ENCODE measurements at regions not wholly inside any gene's neighbourhood (a gene's known extent, or its start where the extent isn't known, plus 50 kb on each side); places are given as distances from the start of the nearest gene placed in this dataset.

GRCh38 chr12:46493834-46494181 lies 121.2 kb upstream of the SLC38A2 start:
- DNase-seq (ENCODE audit: low read depth in 1 of 2, low spot score in 2 of 2) (no peak), FAIRE-seq (no peak)
- no peaks in the 10 kb centered on the region for H3K79me1 ChIP-seq (ENCODE audit: low read depth, low read length)
- CTCF ChIA-PET (ENCODE audit: partially characterized antibody), result no interaction called here
- H3K4me2 ChIP-seq (ENCODE audit: insufficient read depth in 1 of 2, low read depth in 2 of 2, low read length in 2 of 2), result peak overlapping the region in 1 of 2 experiments; percentile 50; a peak in 2 of 4 replicates
- no peaks in the 10 kb centered on the region for H3K23me2 ChIP-seq (ENCODE audit: low read depth, low read length)
- H2AFZ ChIP-seq (ENCODE audit: low read length), result no peak overlapping the region
- peaks cover 0 to 9% (median 2%) of the 10 kb centered on the region in 4 experiments; a peak in 3 of 7 replicates for H3K4me1 ChIP-seq (replicated peaks in 1 of 4; ENCODE audit: control insufficient read depth in 3 of 4, insufficient read depth in 4 of 4, low read length in 3 of 4)
- H2BK12ac ChIP-seq (ENCODE audit: low read depth, low read length), result no peak overlapping the region
- H4K8ac ChIP-seq (ENCODE audit: extremely low read depth, insufficient read depth, low read length), result no peak overlapping the region
- H2AK5ac ChIP-seq (ENCODE audit: low read depth, low read length), result no peak overlapping the region
- H2BK5ac ChIP-seq (ENCODE audit: low read depth, low read length), result 0 out of 2 replicates have a peak overlapping the region, but pooled peaks have one; percentile 1
- peak overlapping the region; percentile 96 for H4K5ac ChIP-seq (ENCODE audit: insufficient read length, low read depth, low read length)
- 84% methylated on average over 4 of the region's 4 CpGs; no CpG with 5 or more reads in 1 of the 2 experiments for WGBS, 2 experiments (ENCODE audit: extremely low coverage in 1 of 2, insufficient coverage in 1 of 2, insufficient read length in 1 of 2, insufficient replicate concordance in 2 of 2, low coverage in 1 of 2, low lambda C conversion rate in 2 of 2, missing lambda C conversion rate in 1 of 2)
- POLR2A ChIA-PET (ENCODE audit: partially characterized antibody), result interaction anchor here (1.0 to 1.5 kb wide), 2 partner anchors 9 to 23 kb away, joined by 3 to 7 read pairs; no protein-coding TSS in a partner anchor
- H3K14ac ChIP-seq (ENCODE audit: insufficient read length), result no peak overlapping the region
- no peaks in the 10 kb centered on the region for H3K79me2 ChIP-seq (ENCODE audit: control insufficient read depth in 1 of 2, insufficient read depth in 2 of 2, low read length in 2 of 2)
- peak overlapping the region; percentile 3; the same call in 1 of the 2 replicates for H3K18ac ChIP-seq (ENCODE audit: extremely low read depth, low read length)
- H2BK120ac ChIP-seq (replicated peaks; ENCODE audit: low read depth, low read length), result no peak overlapping the region
- H3K56ac ChIP-seq (replicated peaks; ENCODE audit: insufficient read length, low read depth, low read length), result no peak overlapping the region
- no peak overlapping the region for H2BK20ac ChIP-seq (ENCODE audit: low read length)
- no peaks in the 10 kb centered on the region for H3K27me3 ChIP-seq (replicated peaks in 1 of 4; ENCODE audit: control insufficient read depth in 3 of 4, extremely low read depth in 1 of 4, insufficient read depth in 3 of 4, low read length in 3 of 4)
- H3K27ac ChIP-seq (ENCODE audit: low read depth, low read length), result peak overlapping the region; percentile 34; the same call in 1 of the 2 replicates
- no peaks in the 10 kb centered on the region for H4K20me1 ChIP-seq (replicated peaks in 1 of 2; ENCODE audit: control insufficient read depth in 1 of 2, insufficient read depth in 2 of 2, low read length in 2 of 2)
- H3K23ac ChIP-seq (ENCODE audit: insufficient read length), result no peak overlapping the region
- no peak overlapping the region for H2BK15ac ChIP-seq (ENCODE audit: low read length)
- no peaks in the 10 kb centered on the region for H3K9me3 ChIP-seq (ENCODE audit: insufficient read depth in 2 of 2, low read depth in 1 of 2, low read length in 1 of 2)
- H3K4ac ChIP-seq (replicated peaks; ENCODE audit: insufficient read length, low read depth, low read length), result no peak overlapping the region
- peak overlapping the region in 1 of 4 experiments; percentile 41; a peak in 1 of 8 replicates for H3K4me3 ChIP-seq (ENCODE audit: extremely low read depth in 1 of 4, insufficient read depth in 2 of 4, low read depth in 3 of 4, low read length in 4 of 4)
- H3K9ac ChIP-seq (replicated peaks in 1 of 4; ENCODE audit: extremely low read depth in 1 of 4, low read depth in 3 of 4, low read length in 3 of 4), result no peak overlapping the region
- H3K36me3 ChIP-seq (ENCODE audit: control insufficient read depth in 2 of 4, insufficient read depth in 4 of 4, low read length in 3 of 4), result no peaks in the 10 kb centered on the region
- H4K91ac ChIP-seq (replicated peaks; ENCODE audit: insufficient read length, low read length), result peak overlapping the region; percentile 19
- no peak for TF ChIP-seq POLR2A (IDR thresholded peaks at IDR 0.05; ENCODE audit: control extremely low read depth in 1 of 2, low read depth in 2 of 2, low read length in 2 of 2)
- TF ChIP-seq BCL11A (IDR thresholded peaks at IDR 0.05; ENCODE audit: low read depth in 2 of 2, low read length in 2 of 2), result no peak
- TF ChIP-seq RAD21 (IDR thresholded peaks at IDR 0.05 in 1 of 2, conservative IDR thresholded peaks at IDR 0.05 in 1 of 2; ENCODE audit: low read depth in 2 of 2, low read length in 2 of 2), result no peak
- TF ChIP-seq EZH2 (IDR thresholded peaks at IDR 0.05; ENCODE audit: low read depth, low read length, severe bottlenecking), result no peak
- no peak for TF ChIP-seq YY1 (IDR thresholded peaks at IDR 0.05; ENCODE audit: low read depth, low read length)
- no peak for TF ChIP-seq SP2 (IDR thresholded peaks at IDR 0.05; ENCODE audit: low read length)
- TF ChIP-seq RXRA (IDR thresholded peaks at IDR 0.05; ENCODE audit: insufficient read depth, low read depth, low read length), result no peak
- TF ChIP-seq PHF8 (conservative IDR thresholded peaks at IDR 0.05; ENCODE audit: low read depth, low read length), result no peak
- no peak for TF ChIP-seq TBP (IDR thresholded peaks at IDR 0.05; ENCODE audit: low read depth, low read length)
- no peak for TF ChIP-seq SIRT6 (IDR thresholded peaks at IDR 0.05; ENCODE audit: low read length)
- no peak for TF ChIP-seq JUN (IDR thresholded peaks at IDR 0.05; ENCODE audit: low read depth, low read length)
- TF ChIP-seq SAP30 (IDR thresholded peaks at IDR 0.05; ENCODE audit: insufficient read depth, insufficient replicate concordance, low read length), result no peak
- TF ChIP-seq CHD1 (IDR thresholded peaks at IDR 0.05; ENCODE audit: low read depth, low read length), result no peak
- no peak for TF ChIP-seq E2F6 (IDR thresholded peaks at IDR 0.05)
